ENCODE measurements at regions not wholly inside any gene's neighbourhood (a gene's known extent, or its start where the extent isn't known, plus 50 kb on each side); places are given as distances from the start of the nearest gene placed in this dataset.

DNA sequence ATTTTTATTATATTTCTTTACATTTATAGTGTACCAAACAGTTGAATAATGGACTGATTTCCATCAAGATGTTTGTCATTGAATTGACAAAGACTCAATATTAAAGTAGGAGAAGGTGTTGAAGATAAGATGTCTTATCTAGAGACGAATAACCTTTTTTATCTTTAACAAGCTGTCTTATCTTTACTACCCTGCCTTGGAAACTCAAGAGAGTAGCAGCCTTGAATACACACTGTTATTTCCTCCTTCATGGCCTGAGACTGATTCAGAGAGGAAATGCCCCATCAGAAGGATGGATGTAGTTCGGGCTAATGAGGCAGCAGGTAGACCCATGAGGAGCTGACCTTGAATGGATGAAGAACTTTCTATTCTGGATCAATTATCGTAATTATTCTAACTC is 365.1 kb upstream of the SEMA6D start:
- POLR2A ChIA-PET: no interaction called here
- DNase-seq (ENCODE audit: low read depth, low spot score) (no peak), ATAC-seq (no peak), FAIRE-seq (no peak)
- Histone ChIP-seq H2AFZ (ENCODE audit: control insufficient read depth, low read depth, low read length) (no peak overlapping the region), H3K79me2 (ENCODE audit: control insufficient read depth, insufficient read depth, low read length) (no peaks in the 10 kb centered on the region), H3K27ac (ENCODE audit: control insufficient read depth, insufficient read depth) (no peak overlapping the region), H3K4me3 (no peak overlapping the region), H3K9ac (ENCODE audit: control insufficient read depth, insufficient read depth, low read length) (no peak overlapping the region), H3K36me3 (ENCODE audit: control insufficient read depth in 2 of 2, insufficient read depth in 2 of 2, low read length in 1 of 2) (no peaks in the 10 kb centered on the region), H3K4me2 (ENCODE audit: control insufficient read depth, insufficient read depth) (no peak overlapping the region), H3K4me1 (ENCODE audit: control insufficient read depth, insufficient read depth, low read length) (no peaks in the 10 kb centered on the region), H3K9me3 (replicated peaks; ENCODE audit: control insufficient read depth, insufficient read depth, low read length) (no peaks in the 10 kb centered on the region), H4K20me1 (ENCODE audit: control insufficient read depth, insufficient read depth) (no peaks in the 10 kb centered on the region), H3K27me3 (replicated peaks in 1 of 2; ENCODE audit: control insufficient read depth in 2 of 2, insufficient read depth in 2 of 2, low read length in 1 of 2) (no peaks in the 10 kb centered on the region)
- no TSS peak for BruUV-seq (replicated peaks)
- CTCF ChIA-PET: no interaction called here
- WGBS (ENCODE audit: insufficient coverage, insufficient replicate concordance, low lambda C conversion rate, missing lambda C conversion rate): 0% methylated on average over 3 of the region's 3 CpGs
- RAD21 ChIA-PET (ENCODE audit: unreplicated experiment): no interaction called here
- TF ChIP-seq KDM1A (IDR thresholded peaks at IDR 0.05; ENCODE audit: borderline replicate concordance) (no peak), SREBF2 (IDR thresholded peaks at IDR 0.05; ENCODE audit: low read length) (no peak), TCF7 (IDR thresholded peaks at IDR 0.05; ENCODE audit: borderline replicate concordance) (no peak), EP300 (IDR thresholded peaks at IDR 0.05; ENCODE audit: borderline replicate concordance in 1 of 2, control insufficient read depth in 1 of 2, low read depth in 2 of 2, low read length in 2 of 2) (no peak), SUPT20H (IDR thresholded peaks at IDR 0.05; ENCODE audit: borderline replicate concordance, control insufficient read depth, low read depth, low read length) (no peak), GABPA (IDR thresholded peaks at IDR 0.05; ENCODE audit: low read depth) (no peak), POLR2A (IDR thresholded peaks at IDR 0.05; ENCODE audit: low read depth, low read length) (no peak), CEBPB (IDR thresholded peaks at IDR 0.05; ENCODE audit: borderline replicate concordance in 1 of 2, low read depth in 2 of 2, low read length in 2 of 2) (no peak), RAD51 (IDR thresholded peaks at IDR 0.05) (no peak), BMI1 (IDR thresholded peaks at IDR 0.05; ENCODE audit: borderline replicate concordance) (no peak)
- intact Hi-C loops (cut with micrococcal nuclease; ENCODE audit: unreplicated experiment): no loop called here
- in situ Hi-C loops (cut with MboI): no loop called here
- SMC1A ChIA-PET (ENCODE audit: uncharacterized antibody, unreplicated experiment): interaction anchor here (0.6 to 0.7 kb wide), 2 partner anchors 132 to 1468 kb away, joined by 3 to 4 read pairs; no protein-coding TSS in a partner anchor

DNA sequence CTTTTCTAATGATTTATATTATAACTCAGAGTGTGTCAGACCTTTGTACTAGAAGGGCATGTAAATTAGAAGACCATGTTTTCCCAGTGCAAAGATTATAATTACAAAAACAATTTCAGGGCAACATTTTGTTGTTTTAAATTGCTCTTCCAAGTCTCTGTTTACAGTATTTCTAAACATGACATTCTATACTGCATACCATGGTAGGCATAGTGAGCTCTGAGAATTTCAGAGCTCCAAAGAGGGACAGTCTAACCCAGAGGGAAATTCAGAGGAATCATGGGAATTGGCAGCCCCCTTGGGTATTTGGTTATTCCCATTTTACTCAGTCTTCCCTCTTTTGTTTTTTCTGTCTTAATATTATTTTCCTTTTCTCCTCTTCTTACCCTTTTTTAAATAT is 361.5 kb upstream of the SEMA6D start:
- no peaks in the 10 kb centered on the region for H3K27me3 ChIP-seq (replicated peaks in 1 of 2; ENCODE audit: control insufficient read depth in 2 of 2, insufficient read depth in 2 of 2, low read length in 1 of 2)
- H3K4me1 ChIP-seq (ENCODE audit: control insufficient read depth, insufficient read depth, low read length): no peaks in the 10 kb centered on the region
- no peak overlapping the region for H2AFZ ChIP-seq (ENCODE audit: control insufficient read depth, low read depth, low read length)
- intact Hi-C loops (cut with micrococcal nuclease; ENCODE audit: unreplicated experiment) (no loop called here), in situ Hi-C loops (cut with MboI) (no loop called here)
- ChIA-PET SMC1A (ENCODE audit: uncharacterized antibody, unreplicated experiment) (no interaction called here), POLR2A (no interaction called here), CTCF (no interaction called here), RAD21 (ENCODE audit: unreplicated experiment) (no interaction called here)
- H3K27ac ChIP-seq (ENCODE audit: control insufficient read depth, insufficient read depth): no peak overlapping the region
- H3K36me3 ChIP-seq (ENCODE audit: control insufficient read depth in 2 of 2, insufficient read depth in 2 of 2, low read length in 1 of 2): no peaks in the 10 kb centered on the region
- no peak overlapping the region for H3K4me2 ChIP-seq (ENCODE audit: control insufficient read depth, insufficient read depth)
- no peaks in the 10 kb centered on the region for H3K79me2 ChIP-seq (ENCODE audit: control insufficient read depth, insufficient read depth, low read length)
- FAIRE-seq (no peak), ATAC-seq (no peak), DNase-seq (ENCODE audit: low read depth, low spot score) (no peak)
- H3K9ac ChIP-seq (ENCODE audit: control insufficient read depth, insufficient read depth, low read length): no peak overlapping the region
- no TSS peak for BruUV-seq (replicated peaks)
- no peak overlapping the region for H3K4me3 ChIP-seq
- H4K20me1 ChIP-seq (ENCODE audit: control insufficient read depth, insufficient read depth): no peaks in the 10 kb centered on the region
- TF ChIP-seq HCFC1 (IDR thresholded peaks at IDR 0.05; ENCODE audit: low read length): no peak
- no peaks in the 10 kb centered on the region for H3K9me3 ChIP-seq (replicated peaks; ENCODE audit: control insufficient read depth, insufficient read depth, low read length)

Measured in GM12878 (cell line).